ENCODE measurements at regions not wholly inside any gene's neighbourhood (a gene's known extent, or its start where the extent isn't known, plus 50 kb on each side); places are given as distances from the start of the nearest gene placed in this dataset.

GRCh38 chr2:207288628-207289027 lies 122.9 kb upstream of the KLF7 start:
- TF ChIP-seq POLR2A (IDR thresholded peaks at IDR 0.05) = no peak
- TF ChIP-seq CTCF (IDR thresholded peaks at IDR 0.05) = no peak
- no peak for TF ChIP-seq POLR2AphosphoS5 (IDR thresholded peaks at IDR 0.05)

Measured in breast epithelium (tissue), 3 donors.